HL-60 (cell line): ENCODE measurements at regions not wholly inside any gene's neighbourhood (a gene's known extent, or its start where the extent isn't known, plus 50 kb on each side); places are given as distances from the start of the nearest gene placed in this dataset.

ENCODE experiments used
- TF ChIP-seq, protein P1 (sequence below): IDR thresholded peaks from 2 replicates; pipeline ENCODE4 v1.6.1; 2012; ENCODE audit warnings: low read depth; ENCODE audit not compliant: insufficient replicate concordance
- TF ChIP-seq, protein P2 (sequence below): IDR thresholded peaks from one replicate; pipeline ENCODE4 v1.5.1; 2011; ENCODE audit warnings: low read length, control low read depth, inconsistent platforms; ENCODE audit not compliant: insufficient read depth

- TF ChIP-seq, protein P1, sequence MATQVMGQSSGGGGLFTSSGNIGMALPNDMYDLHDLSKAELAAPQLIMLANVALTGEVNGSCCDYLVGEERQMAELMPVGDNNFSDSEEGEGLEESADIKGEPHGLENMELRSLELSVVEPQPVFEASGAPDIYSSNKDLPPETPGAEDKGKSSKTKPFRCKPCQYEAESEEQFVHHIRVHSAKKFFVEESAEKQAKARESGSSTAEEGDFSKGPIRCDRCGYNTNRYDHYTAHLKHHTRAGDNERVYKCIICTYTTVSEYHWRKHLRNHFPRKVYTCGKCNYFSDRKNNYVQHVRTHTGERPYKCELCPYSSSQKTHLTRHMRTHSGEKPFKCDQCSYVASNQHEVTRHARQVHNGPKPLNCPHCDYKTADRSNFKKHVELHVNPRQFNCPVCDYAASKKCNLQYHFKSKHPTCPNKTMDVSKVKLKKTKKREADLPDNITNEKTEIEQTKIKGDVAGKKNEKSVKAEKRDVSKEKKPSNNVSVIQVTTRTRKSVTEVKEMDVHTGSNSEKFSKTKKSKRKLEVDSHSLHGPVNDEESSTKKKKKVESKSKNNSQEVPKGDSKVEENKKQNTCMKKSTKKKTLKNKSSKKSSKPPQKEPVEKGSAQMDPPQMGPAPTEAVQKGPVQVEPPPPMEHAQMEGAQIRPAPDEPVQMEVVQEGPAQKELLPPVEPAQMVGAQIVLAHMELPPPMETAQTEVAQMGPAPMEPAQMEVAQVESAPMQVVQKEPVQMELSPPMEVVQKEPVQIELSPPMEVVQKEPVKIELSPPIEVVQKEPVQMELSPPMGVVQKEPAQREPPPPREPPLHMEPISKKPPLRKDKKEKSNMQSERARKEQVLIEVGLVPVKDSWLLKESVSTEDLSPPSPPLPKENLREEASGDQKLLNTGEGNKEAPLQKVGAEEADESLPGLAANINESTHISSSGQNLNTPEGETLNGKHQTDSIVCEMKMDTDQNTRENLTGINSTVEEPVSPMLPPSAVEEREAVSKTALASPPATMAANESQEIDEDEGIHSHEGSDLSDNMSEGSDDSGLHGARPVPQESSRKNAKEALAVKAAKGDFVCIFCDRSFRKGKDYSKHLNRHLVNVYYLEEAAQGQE: no peak
- TF ChIP-seq, protein P2, sequence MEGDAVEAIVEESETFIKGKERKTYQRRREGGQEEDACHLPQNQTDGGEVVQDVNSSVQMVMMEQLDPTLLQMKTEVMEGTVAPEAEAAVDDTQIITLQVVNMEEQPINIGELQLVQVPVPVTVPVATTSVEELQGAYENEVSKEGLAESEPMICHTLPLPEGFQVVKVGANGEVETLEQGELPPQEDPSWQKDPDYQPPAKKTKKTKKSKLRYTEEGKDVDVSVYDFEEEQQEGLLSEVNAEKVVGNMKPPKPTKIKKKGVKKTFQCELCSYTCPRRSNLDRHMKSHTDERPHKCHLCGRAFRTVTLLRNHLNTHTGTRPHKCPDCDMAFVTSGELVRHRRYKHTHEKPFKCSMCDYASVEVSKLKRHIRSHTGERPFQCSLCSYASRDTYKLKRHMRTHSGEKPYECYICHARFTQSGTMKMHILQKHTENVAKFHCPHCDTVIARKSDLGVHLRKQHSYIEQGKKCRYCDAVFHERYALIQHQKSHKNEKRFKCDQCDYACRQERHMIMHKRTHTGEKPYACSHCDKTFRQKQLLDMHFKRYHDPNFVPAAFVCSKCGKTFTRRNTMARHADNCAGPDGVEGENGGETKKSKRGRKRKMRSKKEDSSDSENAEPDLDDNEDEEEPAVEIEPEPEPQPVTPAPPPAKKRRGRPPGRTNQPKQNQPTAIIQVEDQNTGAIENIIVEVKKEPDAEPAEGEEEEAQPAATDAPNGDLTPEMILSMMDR: no peak
Observed at GRCh38 chr10:117933036-117933435, 113.7 kb downstream of the RAB11FIP2 start.
